CD4-positive, alpha-beta T cell treated with Interleukin-17A for 4 hours (primary cell): ENCODE measurements at regions not wholly inside any gene's neighbourhood (a gene's known extent, or its start where the extent isn't known, plus 50 kb on each side); places are given as distances from the start of the nearest gene placed in this dataset.

Experiments
- DNase-seq: peaks from one replicate; pipeline ENCODE4 v3.0.0-alpha.2; 2020; ENCODE audit warnings: mixed read lengths

DNA sequence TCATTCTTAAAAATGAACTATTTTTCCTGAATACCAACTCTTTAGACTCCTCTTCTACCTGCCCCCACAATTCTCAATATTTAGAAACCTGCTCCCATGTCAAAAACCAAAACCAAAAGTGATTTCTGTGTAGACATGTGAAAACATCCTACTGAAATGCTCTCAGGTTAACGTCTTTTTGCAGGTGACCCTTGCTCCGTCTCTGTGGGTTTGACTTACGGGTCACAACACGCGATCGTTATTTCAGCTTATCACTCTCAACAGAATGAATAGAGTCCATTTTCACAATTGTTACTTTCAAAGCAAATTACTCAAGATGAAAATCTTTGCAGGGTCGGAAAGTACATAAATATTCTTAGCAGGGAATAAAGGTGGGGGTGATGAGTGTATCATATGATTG lies 456.3 kb upstream of the SGCD start:
- DNase-seq: no peak

- no peak for DNase-seq
These were observed 455.3 kb upstream of the SGCD start for GRCh38 chr5:155871623-155872022.

- DNase-seq: no peak
These were observed 454.2 kb upstream of the SGCD start for GRCh38 chr5:155872629-155873220.

GRCh38 chr5:155878991-155879575 lies 447.9 kb upstream of the SGCD start:
- no peak for DNase-seq

DNA sequence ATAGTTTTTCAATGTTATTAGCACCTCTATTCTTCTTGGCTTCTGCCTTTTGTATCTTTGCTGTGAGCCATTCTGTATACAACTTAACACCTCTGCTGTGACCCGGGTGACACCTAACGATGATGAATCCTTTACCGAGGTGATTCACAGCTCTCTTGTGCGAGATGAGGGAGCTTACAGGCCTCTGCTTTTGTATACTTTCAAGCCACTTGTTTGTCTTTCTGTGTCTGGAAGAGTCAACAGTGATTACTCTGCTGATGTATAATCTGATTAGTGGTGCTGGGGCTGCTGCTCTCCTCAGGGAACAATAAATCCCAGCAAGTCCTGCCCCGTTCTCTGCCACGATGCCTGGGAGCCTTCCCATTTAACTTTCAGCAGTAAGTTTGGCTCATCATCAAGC lies 442.9 kb upstream of the SGCD start:
- DNase-seq: no peak

- no peak for DNase-seq
These were observed 441.8 kb upstream of the SGCD start for GRCh38 chr5:155885199-155885598.

GRCh38 chr5:155886311-155887031 lies 440.5 kb upstream of the SGCD start:
- DNase-seq: no peak

DNA sequence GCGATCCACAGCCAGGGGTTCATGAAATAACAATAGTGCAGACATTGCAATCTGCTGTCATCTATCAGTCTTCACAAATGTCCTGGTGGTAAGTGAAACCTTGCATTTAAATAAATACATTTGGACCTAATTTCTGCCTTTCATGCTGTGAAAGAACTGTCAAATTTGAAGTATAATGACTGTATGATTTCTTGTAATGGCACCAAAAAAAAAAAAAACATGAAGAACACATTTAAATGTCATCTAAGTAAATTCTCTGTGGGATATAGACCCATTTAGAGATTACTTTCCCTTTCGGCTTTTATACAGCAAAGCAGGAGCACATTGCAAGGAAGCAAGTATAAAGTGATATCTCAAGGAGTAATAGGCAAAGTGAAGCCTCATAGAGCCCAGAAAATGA lies 431.5 kb upstream of the SGCD start:
- no peak for DNase-seq

- DNase-seq: no peak
These were observed 429.2 kb upstream of the SGCD start for GRCh38 chr5:155897761-155898160.

DNA sequence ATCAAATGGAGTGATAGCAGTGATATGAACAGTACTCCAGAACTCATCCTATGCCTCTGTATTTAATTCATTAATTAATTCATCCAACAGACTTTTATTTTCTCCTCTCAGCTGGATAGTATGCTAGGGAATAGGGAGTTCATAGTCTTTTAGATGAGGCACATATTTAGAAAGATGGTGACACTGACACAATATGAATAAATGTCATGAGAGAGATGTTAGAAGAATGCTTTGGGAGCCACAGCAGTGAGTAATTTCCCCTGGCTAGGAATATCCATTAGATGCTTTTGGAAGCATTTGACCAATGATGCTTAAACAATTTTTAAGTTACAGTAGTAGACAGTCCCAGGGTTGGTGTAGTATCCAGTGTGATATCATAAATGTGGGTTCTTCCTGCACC lies 428.7 kb upstream of the SGCD start:
- DNase-seq: no peak

- DNase-seq: no peak
These were observed 423.2 kb upstream of the SGCD start for GRCh38 chr5:155903791-155904190.

- no peak for DNase-seq
These were observed 421.6 kb upstream of the SGCD start for GRCh38 chr5:155905364-155905763.

DNA sequence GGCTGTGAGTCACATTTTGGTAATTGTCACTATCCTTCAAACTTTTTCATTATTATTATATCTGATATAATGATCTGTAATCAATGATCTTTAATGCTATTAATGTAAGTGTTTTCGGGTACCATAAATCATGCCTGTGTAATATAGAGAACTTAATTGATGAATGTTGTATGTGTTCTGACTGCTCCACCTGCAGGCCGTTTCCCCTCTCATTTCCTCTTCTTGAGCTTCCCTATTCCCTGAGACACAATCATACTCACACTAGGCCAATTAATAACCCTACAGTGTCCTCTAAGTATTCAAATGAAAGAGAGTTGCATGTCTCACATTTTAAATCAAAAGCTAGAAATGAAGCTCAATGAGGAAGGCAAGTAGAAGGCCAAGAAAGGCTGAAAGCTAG lies 420.9 kb upstream of the SGCD start:
- DNase-seq: no peak

- no peak for DNase-seq
These were observed 418.4 kb upstream of the SGCD start for GRCh38 chr5:155908543-155908942.

DNA sequence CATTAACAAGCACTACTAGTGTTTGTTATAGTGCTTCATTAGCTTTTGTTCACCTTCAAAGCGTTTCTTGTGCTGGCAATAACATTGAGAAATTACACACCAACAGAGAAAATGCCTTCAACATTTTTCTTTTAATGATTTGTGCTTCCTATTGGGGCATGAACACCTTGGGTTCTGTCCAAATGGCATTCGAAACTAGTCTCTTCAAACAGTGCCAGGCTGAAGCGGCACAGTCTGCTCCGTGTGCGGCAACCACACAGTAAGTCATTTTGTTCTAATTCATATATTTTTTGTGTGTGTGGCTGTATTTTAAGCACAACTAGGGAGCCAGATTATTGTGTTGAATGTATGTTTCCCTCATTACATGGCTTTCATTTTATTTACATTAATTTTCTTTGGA lies 414.7 kb upstream of the SGCD start:
- DNase-seq: no peak

DNA sequence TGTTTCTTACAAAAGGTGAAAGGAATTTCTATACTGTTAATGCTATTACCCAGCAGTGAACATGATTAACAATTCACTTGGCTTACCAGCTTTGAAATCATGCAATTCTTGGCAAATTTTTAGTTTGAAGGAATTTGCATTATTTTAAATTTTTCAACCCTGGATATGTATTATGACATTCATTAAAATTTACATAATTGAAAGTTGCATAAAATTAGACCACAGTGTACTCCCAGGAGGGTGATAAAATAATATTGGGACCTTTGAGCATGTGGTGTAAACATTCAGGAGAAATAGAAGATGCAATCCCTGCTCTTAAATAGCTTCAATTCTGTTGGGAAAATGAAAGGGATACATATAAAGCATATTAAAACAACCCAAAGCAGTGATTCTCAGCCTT lies 412.2 kb upstream of the SGCD start:
- DNase-seq: no peak

- no peak for DNase-seq
These were observed 411.4 kb upstream of the SGCD start for GRCh38 chr5:155915601-155916000.

- DNase-seq: no peak
These were observed 407.8 kb upstream of the SGCD start for GRCh38 chr5:155919126-155919525.

DNA sequence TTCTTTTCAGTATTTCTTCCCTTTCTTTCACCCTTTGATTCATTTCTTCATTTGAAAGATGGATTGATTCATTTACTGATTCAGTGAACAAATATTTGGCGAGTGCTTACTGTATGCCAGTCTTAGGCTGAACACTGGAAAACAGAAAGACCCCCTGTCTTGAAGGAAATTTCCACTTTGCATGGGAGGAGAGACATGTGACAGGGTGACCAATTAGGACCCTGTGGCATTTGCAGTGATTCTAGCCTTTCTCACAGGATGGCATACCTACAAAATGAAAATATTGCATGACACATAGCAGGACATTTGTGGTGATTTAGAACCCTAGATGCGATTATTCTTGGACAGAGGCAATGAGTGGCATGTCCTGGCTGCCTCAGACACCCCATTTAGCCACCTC lies 407.2 kb upstream of the SGCD start:
- DNase-seq: no peak

DNA sequence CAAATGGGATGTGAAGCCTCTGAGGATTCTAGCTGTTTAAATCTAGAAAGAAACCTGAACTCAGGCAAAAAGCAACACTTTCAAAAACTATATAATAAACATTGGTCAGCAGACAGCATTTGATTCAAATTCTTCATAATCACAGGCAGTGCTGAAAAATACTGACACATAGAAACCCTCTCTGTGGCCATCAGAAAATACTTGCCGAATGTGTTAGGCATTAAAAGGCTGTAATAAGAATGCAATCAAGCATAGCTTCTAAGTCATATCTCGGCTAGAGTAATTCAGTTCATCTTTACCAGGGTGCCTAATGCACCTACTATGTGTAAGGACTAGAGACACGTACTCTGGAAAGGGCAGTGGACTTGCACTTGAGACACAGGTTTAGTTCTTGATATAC lies 405.3 kb upstream of the SGCD start:
- DNase-seq: no peak

- no peak for DNase-seq
These were observed 403.2 kb upstream of the SGCD start for GRCh38 chr5:155923784-155924183.

DNA sequence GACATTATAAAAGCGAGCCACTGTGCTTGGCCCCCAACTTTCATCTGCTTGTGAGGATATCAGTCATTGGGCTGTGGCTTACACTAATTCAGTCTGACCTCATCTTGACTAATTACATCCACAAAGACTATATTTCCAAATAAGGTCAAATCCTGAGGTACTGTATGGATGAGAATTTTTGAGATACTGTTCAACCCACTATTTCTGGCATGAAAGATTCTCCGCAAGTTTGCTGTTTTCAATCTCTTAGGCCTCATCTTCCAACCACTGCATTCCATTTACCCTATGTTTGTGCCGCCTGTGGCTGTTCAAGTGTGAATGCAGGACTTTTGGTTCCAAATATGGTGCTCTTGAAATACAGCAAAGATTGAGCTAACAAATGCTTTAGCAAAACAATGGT lies 400.9 kb upstream of the SGCD start:
- no peak for DNase-seq

- DNase-seq: no peak
These were observed 400.2 kb upstream of the SGCD start for GRCh38 chr5:155926766-155927165.

- no peak for DNase-seq
These were observed 397.9 kb upstream of the SGCD start for GRCh38 chr5:155929112-155929511.

DNA sequence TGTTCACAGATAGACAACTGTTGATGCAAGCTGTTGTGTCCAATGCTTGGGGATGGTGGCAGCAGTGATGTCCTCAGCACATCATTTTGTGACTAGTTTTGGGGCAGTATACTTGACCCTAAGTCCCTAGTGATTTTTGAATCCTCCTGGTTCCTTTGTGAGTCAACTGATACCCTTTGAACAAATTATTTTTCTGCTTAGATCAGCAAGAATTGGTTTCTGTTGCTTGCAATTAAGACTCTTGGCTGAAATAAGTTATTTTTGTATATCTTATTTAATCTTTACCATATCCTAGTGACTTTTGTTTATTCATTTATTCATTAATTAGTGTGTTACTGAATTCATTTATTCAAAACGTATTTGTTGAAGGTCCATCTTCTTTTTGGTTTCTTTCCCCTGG lies 392.0 kb upstream of the SGCD start:
- DNase-seq: no peak
